Uterus (tissue), 2 donors: ENCODE measurements at regions not wholly inside any gene's neighbourhood (a gene's known extent, or its start where the extent isn't known, plus 50 kb on each side); places are given as distances from the start of the nearest gene placed in this dataset.
"Not testable (repeated sequence)": the region's sequence is repeated elsewhere in the genome, so short reads cannot be mapped to it uniquely, and the experiment has no call there.

ENCODE experiments used
- CTCF ChIP-seq, 4 experiments: fragments of 200-600 bp in 2 of 4; fragments of 450-650 bp in 2 of 4; sonication (generic) in 2 of 4; IDR thresholded peaks; one replicate each; pipeline ENCODE4 v1.5.1; 2016 to 2019; ENCODE audit warnings: antibody characterized with exemption in 4 of 4, mild to moderate bottlenecking in 2 of 4, moderate library complexity in 1 of 4
- POLR2A ChIP-seq, 2 donors: fragments of 450-650 bp; IDR thresholded peaks; one replicate each; pipeline ENCODE4 v1.6.1; 2016; ENCODE audit warnings: antibody characterized with exemption in 2 of 2, mild to moderate bottlenecking in 1 of 2, moderate library complexity in 1 of 2

GRCh38 chr6:931919-932318 lies 239.0 kb upstream of the EXOC2 start:
- TF ChIP-seq CTCF, POLR2A (IDR thresholded peaks at IDR 0.05): not testable (repeated sequence)
